ENCODE measurements at regions not wholly inside any gene's neighbourhood (a gene's known extent, or its start where the extent isn't known, plus 50 kb on each side); places are given as distances from the start of the nearest gene placed in this dataset.

- TF ChIP-seq BRCA1 (IDR thresholded peaks at IDR 0.05; ENCODE audit: low read depth, low read length) (no peak), POLR2AphosphoS5 (IDR thresholded peaks at IDR 0.05; ENCODE audit: low read depth, low read length) (no peak), RAD21 (IDR thresholded peaks at IDR 0.05 in 1 of 2, conservative IDR thresholded peaks at IDR 0.05 in 1 of 2; ENCODE audit: low read depth in 2 of 2, low read length in 2 of 2) (no peak), CEBPB (IDR thresholded peaks at IDR 0.05; ENCODE audit: low read depth, low read length) (no peak), EP300 (IDR thresholded peaks at IDR 0.05; ENCODE audit: borderline replicate concordance in 1 of 2, low read depth in 2 of 2, low read length in 2 of 2) (no peak), ATF3 (IDR thresholded peaks at IDR 0.05; ENCODE audit: insufficient read depth, low read depth, low read length) (no peak), HDAC2 (IDR thresholded peaks at IDR 0.05; ENCODE audit: borderline replicate concordance in 1 of 2, low read depth in 2 of 2, low read length in 2 of 2) (no peak), CHD7 (IDR thresholded peaks at IDR 0.05; ENCODE audit: insufficient replicate concordance, low read length) (no peak), CBX8 (IDR thresholded peaks at IDR 0.05; ENCODE audit: borderline replicate concordance, low read depth, low read length) (no peak), CTCF (IDR thresholded peaks at IDR 0.05; ENCODE audit: control extremely low read depth in 1 of 3, insufficient read depth in 1 of 3, low read depth in 1 of 3, low read length in 3 of 3) (no peak), SP1 (IDR thresholded peaks at IDR 0.05; ENCODE audit: low read depth, low read length) (no peak), POLR2A (IDR thresholded peaks at IDR 0.05; ENCODE audit: control extremely low read depth in 1 of 2, low read depth in 2 of 2, low read length in 2 of 2) (no peak), EZH2 (IDR thresholded peaks at IDR 0.05; ENCODE audit: low read depth, low read length, severe bottlenecking) (no peak), RNF2 (IDR thresholded peaks at IDR 0.05; ENCODE audit: borderline replicate concordance, low read depth, low read length, missing control alignments, poor library complexity, severe bottlenecking) (no peak)
These were observed 1017.5 kb downstream of the SORCS1 start for GRCh38 chr10:106147021-106147420.
